RWPE1 (cell line): ENCODE measurements at regions not wholly inside any gene's neighbourhood (a gene's known extent, or its start where the extent isn't known, plus 50 kb on each side); places are given as distances from the start of the nearest gene placed in this dataset.

Experiments used
- CTCF ChIA-PET: fragments of 350-600 bp; sonication (Branson Sonifier 250); formaldehyde crosslinking; extraction: SDS; loops from one replicate; lab custom pipeline; 2021; lab: Yijun Ruan, JAX
- POLR2A ChIA-PET: fragments of 400-600 bp; formaldehyde crosslinking; extraction: SDS; loops from one replicate; lab custom pipeline; 2020; ENCODE audit warnings: antibody characterized with exemption; ENCODE audit not compliant: low non-redundant PET; lab: Yijun Ruan, JAX
- DNase-seq: peaks from one replicate; pipeline ENCODE4 v3.0.0; 2012; ENCODE audit warnings: low spot score
- H3K27ac ChIP-seq: fragments of 450-650 bp; 2 replicates; pipeline ENCODE4 v1.5.1; 2017
- TF ChIP-seq, protein P1 (sequence below): fragments of 450-650 bp; conservative IDR thresholded peaks from 2 replicates; pipeline ENCODE4 v1.5.1; 2017; ENCODE audit warnings: low read depth, mild to moderate bottlenecking

DNA sequence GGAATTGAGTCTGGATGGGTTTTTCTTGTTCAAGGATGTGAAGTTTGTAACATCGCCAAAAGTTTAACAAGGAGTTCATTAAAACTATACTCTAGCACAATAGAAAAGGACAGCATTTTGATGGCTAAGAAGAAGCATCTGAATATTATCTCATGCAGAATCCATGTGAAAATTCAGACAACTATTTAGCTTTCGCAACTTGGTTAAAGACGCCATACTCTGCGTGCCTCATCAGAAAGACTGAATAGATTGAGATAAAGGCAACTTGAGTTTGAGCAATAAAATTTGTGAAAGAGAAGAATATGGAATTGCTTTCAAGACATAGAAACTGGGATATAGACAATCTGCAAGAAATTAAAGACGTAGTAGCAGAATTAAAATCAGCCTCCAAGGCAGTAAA lies 151.1 kb upstream of the MYOCD start:
- CTCF ChIA-PET: no interaction called here
- TF ChIP-seq, protein P1, sequence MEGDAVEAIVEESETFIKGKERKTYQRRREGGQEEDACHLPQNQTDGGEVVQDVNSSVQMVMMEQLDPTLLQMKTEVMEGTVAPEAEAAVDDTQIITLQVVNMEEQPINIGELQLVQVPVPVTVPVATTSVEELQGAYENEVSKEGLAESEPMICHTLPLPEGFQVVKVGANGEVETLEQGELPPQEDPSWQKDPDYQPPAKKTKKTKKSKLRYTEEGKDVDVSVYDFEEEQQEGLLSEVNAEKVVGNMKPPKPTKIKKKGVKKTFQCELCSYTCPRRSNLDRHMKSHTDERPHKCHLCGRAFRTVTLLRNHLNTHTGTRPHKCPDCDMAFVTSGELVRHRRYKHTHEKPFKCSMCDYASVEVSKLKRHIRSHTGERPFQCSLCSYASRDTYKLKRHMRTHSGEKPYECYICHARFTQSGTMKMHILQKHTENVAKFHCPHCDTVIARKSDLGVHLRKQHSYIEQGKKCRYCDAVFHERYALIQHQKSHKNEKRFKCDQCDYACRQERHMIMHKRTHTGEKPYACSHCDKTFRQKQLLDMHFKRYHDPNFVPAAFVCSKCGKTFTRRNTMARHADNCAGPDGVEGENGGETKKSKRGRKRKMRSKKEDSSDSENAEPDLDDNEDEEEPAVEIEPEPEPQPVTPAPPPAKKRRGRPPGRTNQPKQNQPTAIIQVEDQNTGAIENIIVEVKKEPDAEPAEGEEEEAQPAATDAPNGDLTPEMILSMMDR: no peak
- H3K27ac ChIP-seq: no peak overlapping the region
- POLR2A ChIA-PET: no interaction called here
- DNase-seq: no peak

GRCh38 chr17:12519956-12520594 lies 145.6 kb upstream of the MYOCD start:
- TF ChIP-seq, protein P1: no peak
- ChIA-PET CTCF (no interaction called here), POLR2A (no interaction called here)
- H3K27ac ChIP-seq: no peak overlapping the region
- DNase-seq: no peak

- TF ChIP-seq, protein P1: no peak
- ChIA-PET POLR2A (no interaction called here), CTCF (no interaction called here)
- no peak for DNase-seq
- no peak overlapping the region for H3K27ac ChIP-seq
Measured at GRCh38 chr17:12521416-12521815, 144.3 kb upstream of the MYOCD start.

GRCh38 chr17:12522336-12522735 lies 143.4 kb upstream of the MYOCD start:
- CTCF ChIA-PET: interaction anchor here (0.7 kb wide), 1 partner anchor 365 kb away, joined by 4 read pairs; no protein-coding TSS in a partner anchor
- DNase-seq: no peak
- POLR2A ChIA-PET: no interaction called here
- TF ChIP-seq, protein P1: no peak
- H3K27ac ChIP-seq: no peak overlapping the region

- DNase-seq: peak; percentile 36
- POLR2A ChIA-PET: no interaction called here
- H3K27ac ChIP-seq: no peak overlapping the region
- TF ChIP-seq, protein P1: no peak
- CTCF ChIA-PET: no interaction called here
Measured at GRCh38 chr17:12522743-12523183, 142.9 kb upstream of the MYOCD start.

- POLR2A ChIA-PET: no interaction called here
- no peak for DNase-seq
- CTCF ChIA-PET: no interaction called here
- TF ChIP-seq, protein P1: no peak
- no peak overlapping the region for H3K27ac ChIP-seq
Measured at GRCh38 chr17:12523244-12523643, 142.4 kb upstream of the MYOCD start.
